ENCODE measurements at regions not wholly inside any gene's neighbourhood (a gene's known extent, or its start where the extent isn't known, plus 50 kb on each side); places are given as distances from the start of the nearest gene placed in this dataset.
A peak's percentile ranks its signal among the peaks of the same experiment; 100 is the strongest.
"Not testable (repeated sequence)": the region's sequence is repeated elsewhere in the genome, so short reads cannot be mapped to it uniquely, and the experiment has no call there.

DNA sequence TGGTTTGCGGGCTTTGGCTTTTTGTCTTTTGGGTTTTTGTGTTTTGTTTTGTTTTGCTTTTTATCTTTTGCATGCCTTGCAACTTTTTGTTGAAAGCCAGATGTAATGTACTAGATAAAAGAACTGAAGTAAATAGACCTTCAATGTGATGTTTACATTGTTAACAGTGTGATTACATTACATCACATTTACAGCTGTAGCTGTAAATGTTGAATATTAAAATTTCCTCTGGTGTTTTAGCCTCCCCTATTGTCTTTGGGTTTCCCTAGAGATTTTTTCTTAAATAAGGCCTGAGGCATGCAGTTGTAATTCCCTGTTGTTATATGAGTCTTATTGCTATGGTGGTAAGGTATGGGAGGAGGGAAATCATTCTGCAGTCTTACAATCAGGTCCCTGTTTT lies 275.0 kb downstream of the PARM1 start:
- H3K9me3 ChIP-seq = no peaks in the 10 kb centered on the region
- H3K4me3 ChIP-seq = no peak overlapping the region
- no peaks in the 10 kb centered on the region for H3K4me1 ChIP-seq (ENCODE audit: low read depth)
- DNase-seq (no peak), ATAC-seq (peak; percentile 69)
- intact Hi-C loops (cut with DNase I, micrococcal nuclease) = no loop called here
- TF ChIP-seq, protein P1, sequence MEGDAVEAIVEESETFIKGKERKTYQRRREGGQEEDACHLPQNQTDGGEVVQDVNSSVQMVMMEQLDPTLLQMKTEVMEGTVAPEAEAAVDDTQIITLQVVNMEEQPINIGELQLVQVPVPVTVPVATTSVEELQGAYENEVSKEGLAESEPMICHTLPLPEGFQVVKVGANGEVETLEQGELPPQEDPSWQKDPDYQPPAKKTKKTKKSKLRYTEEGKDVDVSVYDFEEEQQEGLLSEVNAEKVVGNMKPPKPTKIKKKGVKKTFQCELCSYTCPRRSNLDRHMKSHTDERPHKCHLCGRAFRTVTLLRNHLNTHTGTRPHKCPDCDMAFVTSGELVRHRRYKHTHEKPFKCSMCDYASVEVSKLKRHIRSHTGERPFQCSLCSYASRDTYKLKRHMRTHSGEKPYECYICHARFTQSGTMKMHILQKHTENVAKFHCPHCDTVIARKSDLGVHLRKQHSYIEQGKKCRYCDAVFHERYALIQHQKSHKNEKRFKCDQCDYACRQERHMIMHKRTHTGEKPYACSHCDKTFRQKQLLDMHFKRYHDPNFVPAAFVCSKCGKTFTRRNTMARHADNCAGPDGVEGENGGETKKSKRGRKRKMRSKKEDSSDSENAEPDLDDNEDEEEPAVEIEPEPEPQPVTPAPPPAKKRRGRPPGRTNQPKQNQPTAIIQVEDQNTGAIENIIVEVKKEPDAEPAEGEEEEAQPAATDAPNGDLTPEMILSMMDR (IDR thresholded peaks at IDR 0.05) = no peak
- H3K36me3 ChIP-seq (ENCODE audit: low read depth) = no peaks in the 10 kb centered on the region

DNA sequence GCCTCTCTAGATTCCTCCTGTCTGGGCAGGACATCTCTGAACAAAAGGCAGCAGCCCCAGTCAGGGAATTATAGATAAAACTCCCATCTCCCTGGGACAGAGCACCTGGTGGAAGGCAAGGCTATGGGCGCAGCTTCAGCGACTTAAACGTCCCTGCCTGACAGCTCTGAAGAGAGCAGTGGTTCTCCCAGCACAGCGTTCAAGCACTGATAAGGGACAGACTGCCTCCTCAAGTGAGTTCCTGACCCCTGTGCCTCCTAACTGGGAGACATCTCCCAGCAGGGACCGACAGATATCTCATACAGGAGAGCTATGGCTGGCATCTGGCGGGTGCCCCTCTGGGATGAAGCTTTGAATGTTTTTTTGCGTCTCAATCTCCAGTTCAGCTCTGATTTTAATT lies 262.2 kb downstream of the PARM1 start:
- H3K9me3 ChIP-seq = no peaks in the 10 kb centered on the region
- H3K36me3 ChIP-seq (ENCODE audit: low read depth) = no peaks in the 10 kb centered on the region
- H3K4me1 ChIP-seq (ENCODE audit: low read depth) = no peaks in the 10 kb centered on the region
- no peak for ATAC-seq
- intact Hi-C loops (cut with DNase I, micrococcal nuclease) = no loop called here
- no peak overlapping the region for H3K4me3 ChIP-seq
- TF ChIP-seq, protein P1 (IDR thresholded peaks at IDR 0.05) = no peak
- no peak for DNase-seq

DNA sequence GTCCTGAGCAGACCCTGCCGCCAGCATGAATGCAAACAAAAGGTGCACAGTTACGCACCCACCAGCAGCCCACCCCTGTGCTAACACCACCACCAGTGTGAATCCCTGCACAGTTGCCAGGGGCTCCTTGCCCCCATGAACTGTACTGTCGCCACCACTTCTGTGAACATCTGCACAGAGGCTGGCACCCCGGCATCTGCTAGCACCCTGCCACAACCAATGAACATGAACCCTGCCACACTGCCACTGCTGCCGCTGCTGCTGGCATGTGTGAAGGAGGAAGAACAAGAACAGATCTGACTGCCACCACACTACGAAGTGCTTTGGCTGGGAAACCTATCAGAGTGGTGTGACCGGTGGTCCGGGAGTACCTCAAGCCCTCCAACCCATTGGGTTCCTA lies 261.3 kb downstream of the PARM1 start:
- ATAC-seq (no peak), DNase-seq (peak in 1 of 3 donors; percentile 19)
- Histone ChIP-seq H3K9me3 (no peaks in the 10 kb centered on the region), H3K4me3 (no peak overlapping the region), H3K4me1 (ENCODE audit: low read depth) (no peaks in the 10 kb centered on the region), H3K36me3 (ENCODE audit: low read depth) (no peaks in the 10 kb centered on the region)
- TF ChIP-seq, protein P1 (IDR thresholded peaks at IDR 0.05) = no peak
- intact Hi-C loops (cut with DNase I, micrococcal nuclease) = no loop called here

DNA sequence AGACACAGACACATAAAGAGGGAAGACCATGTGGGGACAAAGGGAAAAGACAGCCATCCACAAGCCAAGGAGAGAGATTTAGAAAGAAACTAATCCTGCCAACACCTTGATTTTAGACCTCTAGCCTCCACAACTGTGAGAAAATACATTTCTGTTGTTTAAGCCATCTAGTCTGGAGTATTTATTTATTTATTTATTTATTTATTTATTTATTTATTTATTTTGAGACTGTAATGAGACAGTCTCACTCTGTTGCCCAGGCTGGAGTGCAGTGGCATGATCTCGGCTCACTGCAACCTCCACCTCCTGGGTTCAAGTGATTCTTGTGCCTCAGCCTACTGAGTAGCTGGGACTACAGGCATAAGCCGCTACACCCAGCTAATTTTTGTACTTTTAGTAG lies 259.3 kb downstream of the PARM1 start:
- ATAC-seq; H3K36me3 ChIP-seq (ENCODE audit: low read depth); H3K4me3 ChIP-seq; DNase-seq; H3K9me3 ChIP-seq; intact Hi-C loops (cut with DNase I, micrococcal nuclease); H3K4me1 ChIP-seq (ENCODE audit: low read depth): not testable (repeated sequence)

DNA sequence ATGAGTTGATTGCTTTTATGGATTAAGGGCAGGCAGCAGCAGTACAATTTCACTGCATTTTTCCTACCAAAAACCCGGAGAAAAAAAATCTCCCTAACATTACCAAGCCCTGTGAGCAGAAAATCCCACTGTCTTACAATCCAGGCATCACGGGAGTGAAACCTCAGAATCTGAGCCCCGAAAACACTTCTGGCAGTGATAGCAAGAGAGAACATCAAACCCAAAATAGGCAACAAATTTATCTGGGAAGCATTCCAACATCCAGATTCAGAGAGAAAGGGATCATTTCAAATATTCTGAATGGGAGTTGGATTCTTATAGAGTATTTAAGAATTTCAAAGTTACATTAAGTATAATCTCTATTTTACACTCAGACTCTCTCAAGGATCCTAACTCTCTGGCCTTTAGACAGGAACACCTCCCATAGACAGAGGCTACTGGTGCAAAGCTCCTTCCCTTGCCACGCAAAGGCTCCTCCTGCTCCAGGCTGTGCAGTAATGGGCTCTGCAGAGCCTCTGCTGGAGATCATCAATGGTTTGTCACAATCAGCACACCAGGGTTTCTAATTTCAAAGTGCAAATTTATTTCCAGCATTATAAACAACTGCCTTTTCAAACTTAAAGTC lies 256.9 kb downstream of the PARM1 start:
- DNase-seq (no peak), ATAC-seq (no peak)
- Histone ChIP-seq H3K4me3 (no peak overlapping the region), H3K36me3 (ENCODE audit: low read depth) (no peaks in the 10 kb centered on the region), H3K4me1 (ENCODE audit: low read depth) (no peaks in the 10 kb centered on the region), H3K9me3 (no peaks in the 10 kb centered on the region)
- TF ChIP-seq, protein P1 (IDR thresholded peaks at IDR 0.05) = no peak
- intact Hi-C loops (cut with DNase I, micrococcal nuclease) = no loop called here

DNA sequence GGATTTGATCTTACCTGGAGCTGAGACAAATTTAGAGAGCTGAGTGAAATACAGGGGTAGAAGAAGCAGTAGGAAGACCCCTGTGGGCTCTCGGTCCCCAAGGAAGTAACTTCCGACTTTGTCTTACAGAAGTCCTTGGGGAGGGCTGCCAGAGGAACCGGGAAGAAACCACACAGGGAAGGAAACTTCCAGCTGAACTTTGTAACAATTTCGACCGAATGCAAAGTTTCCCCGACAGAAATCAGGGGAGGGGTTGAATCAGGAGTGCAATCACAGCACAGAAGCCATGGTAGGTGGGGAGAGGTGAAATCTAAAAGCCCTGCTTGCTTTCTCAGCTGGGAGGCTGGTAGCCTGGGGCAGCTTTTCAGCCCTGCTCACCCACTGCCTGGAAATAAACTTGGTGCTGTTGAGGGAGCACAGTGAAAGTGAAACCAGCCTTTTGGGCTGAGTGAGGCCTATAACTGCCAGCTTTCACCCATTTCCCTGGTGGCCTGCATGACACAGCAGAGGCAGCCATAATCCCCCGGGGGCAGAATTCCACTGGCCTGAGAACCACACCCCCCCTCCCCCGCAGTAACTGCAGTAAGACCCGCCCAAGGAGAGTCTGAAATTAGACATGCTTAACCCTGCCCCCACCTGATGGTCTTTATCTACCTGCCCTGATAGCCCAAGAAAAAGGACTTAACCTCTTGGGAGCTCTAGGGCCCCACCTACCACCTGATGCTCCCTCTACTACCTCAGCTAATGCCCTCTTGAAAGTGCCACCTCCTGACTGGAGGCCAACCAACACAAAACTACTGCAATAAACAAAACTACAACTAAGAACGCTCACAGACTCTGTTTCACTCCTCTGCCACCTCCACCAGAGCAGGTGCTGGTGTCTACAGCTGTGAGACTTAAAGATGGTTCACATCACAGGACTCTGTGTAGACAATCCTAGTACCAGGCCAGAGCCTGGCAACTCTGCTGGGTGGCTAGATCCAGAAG lies 248.2 kb downstream of the PARM1 start:
- intact Hi-C loops (cut with DNase I, micrococcal nuclease) = no loop called here
- H3K9me3 ChIP-seq = no peaks in the 10 kb centered on the region
- peak; percentile 67 to 69 (median 68) for DNase-seq
- no peak overlapping the region for H3K4me3 ChIP-seq
- TF ChIP-seq, protein P1 (IDR thresholded peaks at IDR 0.05) = no peak
- peak; percentile 82 for ATAC-seq
- H3K36me3 ChIP-seq (ENCODE audit: low read depth) = no peaks in the 10 kb centered on the region
- H3K4me1 ChIP-seq (ENCODE audit: low read depth) = no peaks in the 10 kb centered on the region

Measured in mucosa of descending colon (tissue), 3 donors.